ENCODE measurements at regions not wholly inside any gene's neighbourhood (a gene's known extent, or its start where the extent isn't known, plus 50 kb on each side); places are given as distances from the start of the nearest gene placed in this dataset.
"Not testable (repeated sequence)": the region's sequence is repeated elsewhere in the genome, so short reads cannot be mapped to it uniquely, and the experiment has no call there.

GRCh38 chr2:167785606-167786216 is 461.7 kb downstream of the STK39 start:
- TF ChIP-seq, protein P1, sequence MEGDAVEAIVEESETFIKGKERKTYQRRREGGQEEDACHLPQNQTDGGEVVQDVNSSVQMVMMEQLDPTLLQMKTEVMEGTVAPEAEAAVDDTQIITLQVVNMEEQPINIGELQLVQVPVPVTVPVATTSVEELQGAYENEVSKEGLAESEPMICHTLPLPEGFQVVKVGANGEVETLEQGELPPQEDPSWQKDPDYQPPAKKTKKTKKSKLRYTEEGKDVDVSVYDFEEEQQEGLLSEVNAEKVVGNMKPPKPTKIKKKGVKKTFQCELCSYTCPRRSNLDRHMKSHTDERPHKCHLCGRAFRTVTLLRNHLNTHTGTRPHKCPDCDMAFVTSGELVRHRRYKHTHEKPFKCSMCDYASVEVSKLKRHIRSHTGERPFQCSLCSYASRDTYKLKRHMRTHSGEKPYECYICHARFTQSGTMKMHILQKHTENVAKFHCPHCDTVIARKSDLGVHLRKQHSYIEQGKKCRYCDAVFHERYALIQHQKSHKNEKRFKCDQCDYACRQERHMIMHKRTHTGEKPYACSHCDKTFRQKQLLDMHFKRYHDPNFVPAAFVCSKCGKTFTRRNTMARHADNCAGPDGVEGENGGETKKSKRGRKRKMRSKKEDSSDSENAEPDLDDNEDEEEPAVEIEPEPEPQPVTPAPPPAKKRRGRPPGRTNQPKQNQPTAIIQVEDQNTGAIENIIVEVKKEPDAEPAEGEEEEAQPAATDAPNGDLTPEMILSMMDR (IDR thresholded peaks at IDR 0.05) = no peak
- Histone ChIP-seq H3K4me3 (no peak overlapping the region), H3K27me3 (no peaks in the 10 kb centered on the region), H3K36me3 (no peaks in the 10 kb centered on the region), H3K9me3 (no peaks in the 10 kb centered on the region), H3K4me1 (no peaks in the 10 kb centered on the region), H3K27ac (no peak overlapping the region)
- DNase-seq (ENCODE audit: low spot score in 2 of 2) = no peak
- intact Hi-C loops (cut with DNase I) = no loop called here

- Histone ChIP-seq H3K27ac (no peak overlapping the region), H3K4me3 (no peak overlapping the region), H3K9me3 (no peaks in the 10 kb centered on the region), H3K36me3 (no peaks in the 10 kb centered on the region), H3K4me1 (no peaks in the 10 kb centered on the region), H3K27me3 (no peaks in the 10 kb centered on the region)
- no peak for DNase-seq (ENCODE audit: low spot score in 2 of 2)
- TF ChIP-seq, protein P1 (IDR thresholded peaks at IDR 0.05) = no peak
- intact Hi-C loops (cut with DNase I) = no loop called here
These were observed 463.3 kb downstream of the STK39 start for GRCh38 chr2:167784084-167784425.

DNA sequence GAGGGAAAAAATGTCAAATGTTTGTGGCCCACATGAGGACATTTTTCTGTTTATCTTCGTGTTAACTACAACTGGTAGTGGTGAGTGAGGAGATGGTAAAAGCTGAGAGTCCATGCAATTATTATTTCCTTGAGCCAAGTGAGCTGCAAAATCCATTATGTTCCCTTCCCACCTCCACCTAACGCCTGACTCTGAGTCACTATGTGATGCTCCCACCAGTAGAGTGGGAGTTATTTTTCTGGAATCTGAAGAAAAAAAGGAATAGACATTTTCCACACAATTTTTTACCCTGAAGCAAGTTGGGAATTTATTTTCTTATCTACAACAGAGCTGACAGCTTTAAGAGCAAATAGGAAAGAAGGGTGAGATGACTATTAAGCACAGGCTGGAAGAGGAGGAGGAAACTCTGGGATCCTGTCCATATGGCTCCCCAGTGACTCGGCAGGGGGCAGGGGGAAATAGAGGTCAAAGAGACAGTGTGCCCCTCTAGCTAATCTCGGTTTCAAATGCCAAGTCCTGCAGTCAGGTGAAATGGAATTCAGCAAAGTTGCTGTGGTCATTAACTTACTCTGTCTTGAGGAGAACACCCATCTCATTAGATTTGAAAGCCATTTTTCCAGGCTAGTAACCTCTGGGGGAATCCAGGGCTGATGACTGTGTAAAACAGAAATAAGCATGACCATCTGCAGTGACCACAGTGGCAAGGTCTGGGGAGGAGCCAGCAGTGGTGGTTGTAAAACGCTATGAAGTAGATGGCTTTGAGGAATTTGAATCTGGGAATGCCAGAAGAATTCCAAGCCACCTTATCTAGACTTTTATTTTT is 463.9 kb downstream of the STK39 start:
- H3K9me3 ChIP-seq = no peaks in the 10 kb centered on the region
- TF ChIP-seq, protein P1 (IDR thresholded peaks at IDR 0.05) = no peak
- no peaks in the 10 kb centered on the region for H3K4me1 ChIP-seq
- H3K36me3 ChIP-seq = no peaks in the 10 kb centered on the region
- no peak for DNase-seq (ENCODE audit: low spot score in 2 of 2)
- H3K27ac ChIP-seq = no peak overlapping the region
- intact Hi-C loops (cut with DNase I) = no loop called here
- no peaks in the 10 kb centered on the region for H3K27me3 ChIP-seq
- H3K4me3 ChIP-seq = no peak overlapping the region

DNA sequence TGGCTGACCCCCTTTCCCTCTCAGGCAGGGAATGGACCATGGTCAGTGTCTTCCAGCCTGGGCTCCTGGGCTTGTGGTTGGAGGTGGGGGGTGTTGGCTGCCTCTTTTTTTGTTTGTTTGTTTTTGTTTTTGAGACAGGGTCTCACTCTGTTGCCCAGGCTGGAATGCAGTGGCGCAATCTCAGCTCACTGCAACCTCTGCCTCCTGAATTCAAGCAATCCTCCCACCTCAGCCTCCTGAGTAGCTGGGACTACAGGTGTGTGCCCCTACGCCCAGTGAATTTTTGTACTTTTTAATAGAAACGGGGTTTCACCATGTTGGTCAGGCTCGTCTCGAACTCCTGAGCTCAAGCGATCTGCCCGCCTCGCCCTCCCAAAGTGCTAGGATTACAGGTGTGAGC is 465.8 kb downstream of the STK39 start:
- H3K36me3 ChIP-seq; intact Hi-C loops (cut with DNase I); H3K4me3 ChIP-seq; H3K4me1 ChIP-seq; H3K9me3 ChIP-seq; H3K27me3 ChIP-seq; H3K27ac ChIP-seq; DNase-seq (ENCODE audit: low spot score in 2 of 2): not testable (repeated sequence)

- Histone ChIP-seq H3K4me1 (no peaks in the 10 kb centered on the region), H3K9me3 (no peaks in the 10 kb centered on the region), H3K27ac (no peak overlapping the region), H3K36me3 (no peaks in the 10 kb centered on the region), H3K27me3 (no peaks in the 10 kb centered on the region), H3K4me3 (no peak overlapping the region)
- intact Hi-C loops (cut with DNase I) = no loop called here
- TF ChIP-seq, protein P1 (IDR thresholded peaks at IDR 0.05) = no peak
- no peak for DNase-seq (ENCODE audit: low spot score in 2 of 2)
These were observed 471.0 kb downstream of the STK39 start for GRCh38 chr2:167776359-167776758.

GRCh38 chr2:167771628-167772027 is 475.8 kb downstream of the STK39 start:
- Histone ChIP-seq H3K4me1 (no peaks in the 10 kb centered on the region), H3K9me3 (peaks cover 0 to 3% of the 10 kb centered on the region in 2 donors), H3K27me3 (no peaks in the 10 kb centered on the region), H3K4me3 (no peak overlapping the region), H3K36me3 (no peaks in the 10 kb centered on the region), H3K27ac (no peak overlapping the region)
- TF ChIP-seq, protein P1 (IDR thresholded peaks at IDR 0.05) = no peak
- intact Hi-C loops (cut with DNase I) = no loop called here
- no peak for DNase-seq (ENCODE audit: low spot score in 2 of 2)
